NCI-H526 (cell line): ENCODE measurements at regions not wholly inside any gene's neighbourhood (a gene's known extent, or its start where the extent isn't known, plus 50 kb on each side); places are given as distances from the start of the nearest gene placed in this dataset.
A peak's percentile ranks its signal among the peaks of the same experiment; 100 is the strongest.
"Not testable (repeated sequence)": the region's sequence is repeated elsewhere in the genome, so short reads cannot be mapped to it uniquely, and the experiment has no call there.

Experiments
- DNase-seq, 2 experiments: peaks; one replicate each; lab custom pipeline; 2025; lab: John Stamatoyannopoulos, UW

DNA sequence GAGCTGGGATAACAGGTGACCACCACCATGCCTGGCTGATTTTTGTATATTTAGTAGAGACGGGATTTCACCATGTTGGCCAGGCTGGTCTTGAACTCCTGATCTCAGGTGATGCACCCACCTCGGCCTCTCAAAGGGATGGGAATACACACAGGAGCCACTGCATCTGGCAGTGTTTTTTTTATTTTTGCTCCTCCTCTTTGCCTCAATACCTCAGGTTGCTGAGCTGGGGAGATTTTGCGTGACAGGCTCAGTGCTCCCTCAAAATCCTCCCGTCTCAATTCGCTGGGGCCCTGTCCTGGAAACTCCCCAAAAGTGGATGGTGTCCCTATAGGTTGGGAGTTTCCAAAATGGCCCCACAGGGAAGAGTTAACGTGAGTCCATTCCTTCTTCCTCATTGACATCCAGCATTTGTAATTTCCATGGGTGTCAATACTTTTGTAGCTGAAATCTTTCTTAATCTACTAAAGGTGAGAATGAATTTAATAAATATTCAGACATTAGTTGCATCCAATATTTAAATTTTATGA lies 71.8 kb downstream of the GGTLC2 start:
- no peak for DNase-seq

DNA sequence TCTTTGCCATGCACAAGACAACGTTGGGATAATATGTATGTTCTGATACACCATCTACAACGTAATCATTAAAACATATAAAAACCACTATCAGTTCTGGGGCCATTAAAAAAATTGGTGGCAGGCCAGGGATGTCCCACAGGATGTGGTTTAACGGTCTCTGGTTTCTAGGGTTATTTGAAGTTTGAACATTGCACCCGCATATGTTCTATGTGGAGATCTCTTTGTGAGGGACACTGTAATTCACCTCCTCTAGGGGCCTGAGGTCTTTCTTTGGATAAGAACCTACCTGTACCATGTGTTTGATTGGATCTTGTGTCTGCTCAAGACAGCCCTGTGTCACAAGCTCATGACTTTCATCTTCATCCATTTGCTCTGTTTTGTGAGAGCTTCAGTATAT lies 73.2 kb downstream of the GGTLC2 start:
- no peak for DNase-seq

DNA sequence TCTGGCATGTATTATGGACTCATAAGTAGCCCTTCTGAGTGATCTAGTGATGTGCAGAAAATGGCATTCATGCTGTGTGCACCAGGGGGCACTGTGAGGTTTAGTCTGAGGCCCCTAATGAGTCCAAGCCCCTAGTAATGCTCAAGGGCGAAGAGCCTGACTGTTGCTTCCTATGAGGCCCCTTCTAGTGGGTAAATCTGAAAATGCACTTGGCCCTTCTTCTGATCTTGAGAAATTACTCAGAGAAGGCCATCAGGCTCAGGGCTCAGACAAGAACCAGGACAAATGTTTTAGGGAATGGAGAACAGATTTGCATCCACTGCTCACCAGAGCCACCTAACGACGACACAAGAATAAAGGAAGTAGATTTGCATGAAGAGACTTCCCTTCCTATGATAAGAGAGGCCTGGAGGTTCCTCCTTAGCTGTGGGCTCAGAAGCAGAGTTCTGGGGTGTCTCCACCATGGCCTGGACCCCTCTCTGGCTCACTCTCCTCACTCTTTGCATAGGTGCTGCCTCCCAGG lies 75.8 kb downstream of the GGTLC2 start:
- DNase-seq = peak; percentile 48 to 74

DNA sequence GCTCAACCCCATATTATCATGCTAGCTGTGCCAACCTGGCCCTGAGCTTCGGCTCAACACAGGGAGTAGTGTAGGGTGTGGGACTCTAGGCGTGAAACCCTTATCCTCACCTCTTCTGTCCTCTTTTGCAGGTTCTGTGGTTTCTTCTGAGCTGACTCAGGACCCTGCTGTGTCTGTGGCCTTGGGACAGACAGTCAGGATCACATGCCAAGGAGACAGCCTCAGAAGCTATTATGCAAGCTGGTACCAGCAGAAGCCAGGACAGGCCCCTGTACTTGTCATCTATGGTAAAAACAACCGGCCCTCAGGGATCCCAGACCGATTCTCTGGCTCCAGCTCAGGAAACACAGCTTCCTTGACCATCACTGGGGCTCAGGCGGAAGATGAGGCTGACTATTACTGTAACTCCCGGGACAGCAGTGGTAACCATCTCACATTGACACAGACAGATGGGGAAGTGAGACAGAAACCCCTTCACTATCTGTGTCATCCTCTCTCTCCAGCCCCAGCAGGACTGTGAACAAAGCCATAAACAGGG lies 76.4 kb downstream of the GGTLC2 start:
- DNase-seq = no peak

DNA sequence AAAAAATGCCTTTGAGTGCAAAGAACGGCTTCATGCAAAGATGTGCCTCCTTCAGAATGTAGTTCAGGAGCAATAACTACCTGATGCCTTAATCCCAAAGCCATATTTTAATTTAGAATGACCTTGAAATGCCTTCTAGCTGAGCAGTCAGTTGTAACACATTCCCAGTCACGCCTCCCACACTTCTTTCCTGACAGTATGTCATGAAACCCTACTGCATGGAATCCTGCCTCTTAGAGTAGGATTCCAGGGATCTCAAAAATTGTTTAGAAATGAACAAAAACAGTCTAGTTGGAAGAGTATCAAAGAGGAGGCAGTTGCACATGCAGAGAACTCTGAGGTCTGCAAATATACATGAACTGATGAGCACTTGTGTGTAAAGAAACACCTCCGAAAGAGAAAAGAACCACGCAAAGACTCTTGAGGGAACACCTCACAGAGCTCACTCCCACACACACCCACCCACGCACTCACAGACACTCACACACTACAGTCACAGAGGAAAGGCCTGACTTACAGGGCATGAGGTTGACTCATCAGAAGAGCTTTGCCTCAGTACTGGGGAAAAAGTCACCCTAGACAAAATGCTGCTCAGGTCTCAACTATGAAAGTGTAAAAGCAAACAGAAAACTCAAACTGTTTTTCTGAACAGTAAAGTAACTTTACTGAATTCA lies 77.4 kb downstream of the GGTLC2 start:
- DNase-seq = no peak

DNA sequence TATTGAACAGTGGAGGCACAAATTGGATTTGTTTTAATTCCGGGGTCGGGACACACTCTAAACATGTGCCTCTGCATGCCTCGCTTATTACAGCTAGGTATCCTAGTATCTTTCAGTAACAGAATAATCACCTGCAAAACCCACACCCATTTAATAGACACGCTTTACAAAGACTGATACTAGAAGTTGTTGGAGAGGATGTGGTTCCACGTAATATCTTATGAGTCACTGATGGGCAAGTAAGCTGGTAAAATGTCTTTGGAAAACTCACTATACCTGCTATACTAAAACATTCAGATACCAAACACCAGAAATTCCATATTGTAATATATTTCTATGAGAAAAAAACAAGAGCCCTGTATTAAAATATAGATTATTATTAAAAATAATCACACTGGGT lies 84.0 kb downstream of the GGTLC2 start:
- no peak for DNase-seq

DNA sequence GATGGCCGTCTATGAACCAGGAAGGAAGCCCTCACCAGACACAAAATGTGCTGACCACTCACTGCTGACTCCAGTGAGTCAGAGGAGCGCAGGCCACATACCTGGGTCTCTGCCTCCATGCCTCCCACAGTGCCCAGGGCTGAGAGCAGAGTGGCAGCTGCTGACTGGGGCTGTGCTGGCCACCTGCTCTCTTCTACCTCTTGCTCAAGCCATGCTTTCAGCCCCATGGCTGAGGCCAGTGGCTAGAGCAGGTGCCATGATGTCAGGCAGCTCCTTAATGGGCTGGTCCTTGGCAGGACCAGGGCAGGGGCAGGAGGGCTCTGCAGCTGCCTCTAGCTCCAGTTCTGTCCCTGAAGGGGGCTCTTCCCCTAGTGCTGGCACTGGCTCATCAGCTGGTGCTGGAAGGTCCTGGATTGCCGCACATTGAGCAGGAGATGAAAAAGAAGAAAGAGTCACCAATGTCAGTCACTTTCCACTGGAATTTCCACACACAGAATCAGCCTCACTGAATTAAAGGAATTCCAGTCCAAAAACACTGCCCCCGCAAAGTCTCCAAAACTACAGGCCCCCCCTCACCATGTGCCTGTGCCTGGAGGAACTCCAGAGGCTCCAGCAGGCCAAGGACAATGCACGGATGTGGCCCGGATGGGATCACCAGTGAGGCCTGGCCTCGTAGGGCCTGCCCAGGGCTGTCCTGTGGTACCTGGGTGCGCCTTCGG lies 86.4 kb downstream of the GGTLC2 start:
- DNase-seq = no peak

DNA sequence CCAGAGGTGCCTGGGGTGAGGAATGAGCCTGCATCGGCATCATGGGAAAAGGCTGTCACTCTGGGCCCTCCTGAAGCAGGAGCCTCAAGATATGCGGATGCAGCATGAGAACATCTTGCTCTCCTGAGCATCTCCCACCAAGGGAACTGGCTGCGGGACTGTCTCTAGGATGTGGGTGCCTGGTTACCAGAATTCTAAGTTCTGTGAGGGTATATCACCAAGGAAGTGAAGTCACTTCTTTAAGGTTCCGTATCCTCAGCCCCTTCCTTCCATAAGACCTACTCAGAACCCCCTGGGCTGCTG lies 86.9 kb downstream of the GGTLC2 start:
- DNase-seq = no peak

DNA sequence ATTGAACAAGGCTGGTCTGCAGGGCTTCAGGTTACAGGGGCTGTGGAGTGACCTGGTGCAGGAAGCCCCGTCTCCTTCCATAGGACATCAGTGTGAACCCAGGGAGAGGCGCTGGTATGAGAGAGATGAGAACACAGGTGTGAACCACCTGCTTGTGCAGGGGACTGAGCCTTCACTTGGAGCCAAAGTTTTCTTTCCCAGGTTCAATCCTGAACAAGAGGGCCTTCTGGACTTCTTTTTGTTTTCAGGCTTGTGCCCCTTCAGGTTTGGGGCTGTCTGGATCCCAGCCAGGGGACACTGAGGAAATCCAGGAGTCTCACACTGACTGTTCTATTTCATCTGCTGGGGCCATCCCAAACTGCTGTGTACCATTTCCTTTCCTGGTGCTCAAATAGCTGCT lies 88.6 kb downstream of the GGTLC2 start:
- DNase-seq = not testable (repeated sequence)

DNA sequence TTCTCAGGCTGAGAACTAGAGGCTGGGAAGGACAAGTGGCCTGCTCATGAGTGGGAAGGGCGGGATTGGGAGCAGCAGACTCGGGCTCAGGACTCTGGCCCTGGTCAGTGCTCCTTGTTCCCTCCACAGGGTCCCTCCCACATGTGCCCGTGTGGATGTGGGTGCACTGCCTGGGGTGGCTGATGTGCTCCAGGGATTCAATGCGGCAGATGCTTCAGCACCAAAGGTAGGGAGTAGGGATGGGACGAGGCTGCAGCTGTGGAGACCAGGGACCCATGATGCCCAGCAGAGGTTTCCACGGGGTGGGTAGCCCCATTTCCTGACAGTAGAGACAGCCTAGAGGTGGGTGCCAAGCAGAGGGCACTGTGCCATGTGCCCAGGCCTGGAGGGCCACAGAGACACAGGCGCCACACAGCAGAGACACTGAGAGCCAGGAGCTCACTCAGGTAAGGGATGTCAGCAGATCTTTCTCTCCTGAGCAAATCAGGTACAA lies 89.5 kb downstream of the GGTLC2 start:
- no peak for DNase-seq

DNA sequence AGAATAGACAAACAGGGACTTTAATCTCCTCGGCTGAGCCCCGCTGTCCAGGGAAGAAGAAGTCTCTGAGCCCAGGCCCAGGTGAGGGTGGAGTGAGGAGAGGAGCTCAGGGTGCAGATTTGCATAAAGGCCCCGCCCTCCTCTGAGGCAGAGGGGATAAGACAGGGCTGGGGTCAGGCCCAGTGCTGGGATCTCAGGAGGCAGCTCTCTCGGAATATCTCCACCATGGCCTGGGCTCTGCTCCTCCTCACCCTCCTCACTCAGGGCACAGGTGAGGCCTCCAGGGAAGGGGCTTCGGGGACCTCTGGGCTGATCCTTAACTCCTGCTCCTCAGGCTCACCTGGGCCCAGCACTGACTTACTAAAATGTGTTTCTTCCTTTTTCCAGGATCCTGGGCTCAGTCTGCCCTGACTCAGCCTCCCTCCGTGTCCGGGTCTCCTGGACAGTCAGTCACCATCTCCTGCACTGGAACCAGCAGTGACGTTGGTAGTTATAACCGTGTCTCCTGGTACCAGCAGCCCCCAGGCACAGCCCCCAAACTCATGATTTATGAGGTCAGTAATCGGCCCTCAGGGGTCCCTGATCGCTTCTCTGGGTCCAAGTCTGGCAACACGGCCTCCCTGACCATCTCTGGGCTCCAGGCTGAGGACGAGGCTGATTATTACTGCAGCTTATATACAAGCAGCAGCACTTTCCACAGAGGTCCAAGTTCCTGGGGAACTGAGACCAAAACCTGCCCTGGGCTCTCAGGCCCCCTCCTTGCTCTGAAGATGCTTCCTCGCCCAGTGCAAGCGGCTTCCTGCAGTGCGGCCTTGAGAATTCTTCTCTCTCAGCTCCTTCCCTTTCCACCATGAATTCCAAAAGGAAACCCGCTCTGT lies 90.2 kb downstream of the GGTLC2 start:
- peak in 1 of 2 experiments; percentile 30 for DNase-seq

DNA sequence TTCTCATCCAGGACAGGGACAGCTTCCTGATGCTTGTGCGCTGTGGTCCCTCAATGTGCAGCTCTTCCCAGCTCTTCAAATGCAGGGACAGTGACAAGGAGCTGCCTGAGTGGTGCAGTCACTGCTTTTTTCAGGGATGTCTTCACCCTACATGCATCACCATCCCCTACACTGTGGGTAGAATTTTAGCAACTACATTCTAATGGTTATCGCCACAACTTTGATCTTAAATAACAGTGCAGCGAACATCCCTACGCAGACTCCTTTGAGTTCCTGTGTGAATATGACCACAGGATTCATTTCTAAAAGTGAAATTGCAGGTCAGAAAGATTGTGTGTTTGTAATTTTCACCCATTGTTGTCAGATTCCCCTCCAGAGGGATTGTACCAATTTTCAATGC lies 90.9 kb downstream of the GGTLC2 start:
- not testable (repeated sequence) for DNase-seq

DNA sequence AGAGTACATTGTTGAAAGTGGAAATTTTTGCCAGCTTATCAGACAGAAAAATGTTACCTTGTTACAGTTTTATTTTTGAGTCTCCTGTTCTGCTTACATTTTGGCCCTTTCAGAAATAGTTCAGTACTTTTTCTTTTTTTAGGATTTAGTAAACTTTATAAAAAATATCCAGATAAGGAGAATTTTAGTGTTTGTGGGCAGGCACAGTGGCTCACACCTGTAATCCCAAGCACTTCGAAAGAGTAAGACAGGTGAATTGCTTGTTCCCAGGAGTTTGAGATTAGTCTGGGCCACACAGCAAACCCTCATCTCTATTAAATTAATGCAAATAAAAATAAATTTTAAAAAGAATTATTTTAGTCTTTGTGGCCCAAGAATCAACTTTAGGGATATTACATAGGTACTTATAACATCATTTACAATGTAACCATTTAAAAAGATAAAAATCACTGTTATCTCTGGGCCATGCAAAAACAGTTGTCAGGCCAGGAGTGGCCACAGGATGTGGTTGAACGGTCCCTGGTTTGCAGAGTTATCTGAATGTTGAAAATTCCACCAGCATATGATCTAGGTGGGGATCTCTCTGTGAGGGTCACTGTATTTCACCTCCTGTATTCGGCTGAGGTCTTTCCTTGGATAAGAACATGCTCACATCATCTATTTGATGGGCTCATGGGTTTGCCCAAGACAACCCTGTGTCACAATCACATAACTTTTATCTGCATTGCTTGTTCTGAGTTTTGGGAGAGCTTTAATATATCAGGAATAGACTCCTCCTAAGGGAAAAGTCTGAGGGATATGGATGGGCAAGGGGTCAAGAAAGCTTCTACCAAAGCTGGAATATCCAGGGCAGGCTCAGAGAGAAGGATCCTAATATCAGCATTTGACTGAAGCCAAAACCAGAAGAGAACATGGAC lies 91.5 kb downstream of the GGTLC2 start:
- DNase-seq = no peak

DNA sequence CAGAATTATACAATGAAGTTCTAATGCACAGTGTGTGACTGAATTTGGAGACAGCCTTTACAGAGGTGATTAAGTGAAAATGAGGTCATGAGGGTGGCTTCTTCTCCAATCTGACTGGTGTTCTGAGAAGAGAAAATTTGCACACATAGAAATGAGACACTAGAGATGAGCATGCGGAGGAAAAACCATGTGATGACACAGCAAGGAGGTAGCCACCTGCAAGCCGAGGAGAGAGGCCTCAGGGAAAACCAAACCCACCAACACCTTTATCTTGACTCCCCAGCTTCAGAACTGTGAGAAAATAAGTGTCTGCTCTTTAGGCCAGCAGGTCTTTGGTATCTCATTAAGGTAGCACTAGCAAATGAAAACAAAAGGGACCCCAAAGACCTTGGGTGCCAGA lies 93.2 kb downstream of the GGTLC2 start:
- no peak for DNase-seq

DNA sequence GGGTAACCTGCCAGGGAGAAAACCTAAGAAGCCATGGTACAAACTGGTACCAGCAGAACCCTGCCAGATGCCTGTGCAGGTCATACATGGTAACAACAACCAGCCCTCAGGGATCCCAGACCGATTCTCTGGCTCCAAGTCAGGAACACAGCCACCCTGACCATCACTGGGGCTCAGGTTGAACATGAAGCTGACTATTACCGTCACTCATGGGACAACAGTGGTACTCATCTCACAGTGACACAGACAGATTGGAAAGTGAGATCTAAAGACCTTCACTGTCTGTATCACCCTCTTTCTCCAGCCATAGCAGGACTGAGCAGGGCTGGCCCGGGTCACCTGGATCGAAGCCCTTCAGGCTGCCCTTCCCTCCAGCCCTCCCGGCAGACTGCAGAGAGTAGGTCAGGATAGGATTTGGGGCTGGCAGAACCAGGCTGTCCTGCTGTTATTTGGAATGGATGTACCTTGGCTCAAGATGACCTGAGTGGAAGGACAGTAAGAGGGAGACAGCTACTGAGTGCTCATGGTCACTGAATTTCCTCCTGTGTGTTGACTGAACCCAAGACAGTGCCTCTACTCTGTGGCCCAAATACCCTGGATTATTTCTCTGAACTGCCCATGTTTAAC lies 94.7 kb downstream of the GGTLC2 start:
- DNase-seq = no peak

DNA sequence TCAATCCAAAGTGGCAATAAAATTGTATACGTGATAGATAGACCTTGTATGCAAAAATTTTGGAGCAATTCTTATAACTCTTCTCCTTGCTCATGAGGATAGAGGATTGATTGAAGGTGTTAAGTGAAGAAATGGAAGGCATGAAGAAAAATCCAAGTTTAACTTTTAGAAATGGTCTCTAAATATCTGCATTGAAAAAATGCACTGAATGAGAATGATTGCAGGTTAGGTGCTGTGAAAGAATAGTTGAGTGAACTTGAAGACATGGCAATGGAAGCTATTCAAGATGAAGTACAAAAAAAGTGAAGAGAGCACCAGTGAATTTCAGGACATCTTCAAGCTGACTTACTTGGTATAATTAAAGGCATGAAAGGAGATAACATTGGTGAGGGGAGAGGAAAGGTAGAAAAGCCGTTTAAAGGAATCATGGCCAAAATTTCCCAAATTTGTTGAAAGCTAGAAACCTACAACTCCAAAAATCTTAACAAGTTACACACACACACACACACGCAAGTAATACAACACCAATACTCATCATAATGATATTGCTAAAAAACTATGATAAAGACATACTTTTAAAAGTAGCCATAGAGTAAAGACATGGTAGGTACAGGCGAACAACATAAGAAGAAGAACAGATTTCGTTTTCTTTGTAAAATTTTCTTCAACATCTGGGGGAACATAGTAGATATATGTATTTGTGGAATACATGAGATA lies 96.3 kb downstream of the GGTLC2 start:
- no peak for DNase-seq

DNA sequence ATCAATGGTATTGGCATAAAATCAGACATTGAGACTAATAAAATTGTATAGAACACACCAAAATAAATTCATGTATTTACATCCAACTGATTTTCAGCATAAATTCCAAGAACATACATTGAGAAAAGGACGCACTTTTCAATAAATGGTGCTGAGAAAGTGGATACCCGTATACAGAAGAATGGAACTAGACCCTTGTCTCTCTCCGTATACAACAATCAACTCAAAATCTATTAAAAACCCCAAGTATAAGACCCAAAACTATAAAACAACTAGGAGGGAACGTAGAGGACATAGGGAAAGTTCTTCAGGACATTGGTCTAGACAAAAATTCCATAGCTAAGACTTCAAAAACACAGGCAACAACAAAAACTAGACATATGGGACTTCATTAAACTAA lies 97.4 kb downstream of the GGTLC2 start:
- DNase-seq = no peak

DNA sequence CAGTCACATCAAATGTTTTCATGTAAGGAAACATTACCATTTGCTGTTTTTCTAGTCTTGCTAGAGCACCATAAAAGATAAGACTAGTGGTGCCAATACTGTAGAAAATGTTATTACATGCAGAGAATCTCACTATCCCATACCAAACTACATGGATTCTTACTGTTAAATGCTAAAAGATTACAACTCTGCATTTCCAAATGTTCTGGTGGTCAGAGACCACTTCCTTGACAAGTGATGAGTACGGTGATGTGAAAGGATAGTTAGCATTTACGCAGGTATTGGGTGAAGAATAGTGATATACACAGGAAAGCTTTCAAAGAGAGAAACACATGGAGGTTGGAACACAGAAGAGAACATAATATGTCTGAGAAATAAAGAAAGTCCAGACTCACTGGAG lies 98.2 kb downstream of the GGTLC2 start:
- no peak for DNase-seq

DNA sequence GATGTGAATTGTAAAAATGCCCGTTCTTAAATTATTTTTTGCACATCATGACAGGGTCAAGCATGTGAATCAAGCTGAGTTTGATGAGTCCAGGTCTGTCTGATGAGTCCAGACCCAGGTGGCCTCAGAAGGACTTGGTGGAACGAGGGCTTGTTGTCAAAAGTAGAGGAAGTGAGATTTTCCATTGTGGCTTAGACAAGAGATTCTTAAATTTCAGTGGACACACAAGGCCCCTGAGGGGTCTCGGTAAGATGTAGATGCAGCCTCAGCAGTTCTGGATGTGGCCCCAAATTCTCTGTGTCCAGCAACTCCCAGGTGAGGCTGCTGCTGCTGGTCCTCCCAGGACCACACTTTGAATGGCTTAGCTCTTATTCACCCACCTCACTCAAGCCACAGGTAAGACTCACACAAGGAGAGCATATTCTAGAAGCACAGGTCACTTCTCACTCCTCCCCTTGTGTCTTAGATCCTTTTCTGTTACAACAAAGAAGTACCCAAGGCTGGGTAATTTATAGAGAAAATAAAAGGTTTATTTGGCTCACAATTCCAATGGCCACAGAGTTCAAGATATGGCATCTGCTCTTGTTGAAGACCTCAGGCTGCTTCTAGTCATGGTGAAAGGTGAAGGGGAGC lies 98.8 kb downstream of the GGTLC2 start:
- DNase-seq = no peak
